HG03108 (cell line): ENCODE measurements at regions not wholly inside any gene's neighbourhood (a gene's known extent, or its start where the extent isn't known, plus 50 kb on each side); places are given as distances from the start of the nearest gene placed in this dataset.
A peak's percentile ranks its signal among the peaks of the same experiment; 100 is the strongest.

ENCODE experiments used
- ATAC-seq: cut with Tn5 transposase; IDR thresholded peaks from one replicate; pipeline ENCODE4 v1.9.1; 2021; ENCODE audit warnings: moderate library complexity; ENCODE audit not compliant: unreplicated experiment

- ATAC-seq = no peak
These were observed 214.7 kb downstream of the SS18 start for GRCh38 chr18:25875551-25876240.

- no peak for ATAC-seq
These were observed 216.6 kb downstream of the SS18 start for GRCh38 chr18:25873833-25874232.

- no peak for ATAC-seq
These were observed 224.1 kb downstream of the SS18 start for GRCh38 chr18:25866331-25866730.

GRCh38 chr18:25862881-25863600 lies 227.4 kb downstream of the SS18 start:
- no peak for ATAC-seq

- no peak for ATAC-seq
These were observed 236.6 kb downstream of the SS18 start for GRCh38 chr18:25853691-25854433.

- ATAC-seq = no peak
These were observed 246.6 kb downstream of the SS18 start for GRCh38 chr18:25843791-25844190.

GRCh38 chr18:25842665-25843064 lies 247.7 kb downstream of the SS18 start:
- no peak for ATAC-seq

GRCh38 chr18:25834061-25834460 lies 256.4 kb downstream of the SS18 start:
- ATAC-seq = no peak

GRCh38 chr18:25832001-25832604 lies 258.3 kb downstream of the SS18 start:
- peak; percentile 71 for ATAC-seq

- ATAC-seq = no peak
These were observed 259.1 kb downstream of the SS18 start for GRCh38 chr18:25831301-25831701.

- no peak for ATAC-seq
These were observed 259.6 kb downstream of the SS18 start for GRCh38 chr18:25830787-25831186.

- no peak for ATAC-seq
These were observed 262.4 kb downstream of the SS18 start for GRCh38 chr18:25827961-25828561.

- ATAC-seq = no peak
These were observed 263.2 kb downstream of the SS18 start for GRCh38 chr18:25827228-25827627.

- no peak for ATAC-seq
These were observed 263.6 kb downstream of the SS18 start for GRCh38 chr18:25826823-25827222.

GRCh38 chr18:25825979-25826776 lies 264.2 kb downstream of the SS18 start:
- no peak for ATAC-seq

- ATAC-seq = no peak
These were observed 265.4 kb downstream of the SS18 start for GRCh38 chr18:25825056-25825455.

- no peak for ATAC-seq
These were observed 270.6 kb downstream of the SS18 start for GRCh38 chr18:25819746-25820363.

GRCh38 chr18:25818505-25818904 lies 271.9 kb downstream of the SS18 start:
- no peak for ATAC-seq

- ATAC-seq = no peak
These were observed 272.7 kb downstream of the SS18 start for GRCh38 chr18:25817546-25818237.
